ENCODE measurements at regions not wholly inside any gene's neighbourhood (a gene's known extent, or its start where the extent isn't known, plus 50 kb on each side); places are given as distances from the start of the nearest gene placed in this dataset.

- TF ChIP-seq CEBPB (IDR thresholded peaks at IDR 0.05; ENCODE audit: low read depth) (no peak), ATF3 (IDR thresholded peaks at IDR 0.05) (no peak), FOSL1 (IDR thresholded peaks at IDR 0.05; ENCODE audit: low read depth) (no peak), ZFX (IDR thresholded peaks at IDR 0.05) (no peak), EZH2phosphoT487 (IDR thresholded peaks at IDR 0.05; ENCODE audit: borderline replicate concordance) (no peak), ELF1 (IDR thresholded peaks at IDR 0.05; ENCODE audit: borderline replicate concordance, low read depth) (no peak)
Observed at GRCh38 chr4:103938488-103938887, 218.7 kb upstream of the TACR3 start (continued).

- H3K9ac ChIP-seq (ENCODE audit: low read length): no peak overlapping the region
Observed at GRCh38 chr4:103936653-103937145, 216.9 kb upstream of the TACR3 start.

More at GRCh38 chr4:103936653-103937145, 216.9 kb upstream of the TACR3 start:
- no peaks in the 10 kb centered on the region for H3K36me3 ChIP-seq (ENCODE audit: control insufficient read depth in 1 of 2, insufficient read depth in 2 of 2, low read length in 2 of 2)
- no peak for ATAC-seq
- no peak overlapping the region for H3K4me3 ChIP-seq (replicated peaks in 1 of 2; ENCODE audit: low read depth in 1 of 2, low read length in 2 of 2)
- no peaks in the 10 kb centered on the region for H3K27me3 ChIP-seq (ENCODE audit: insufficient read depth, low read length)
- intact Hi-C loops (cut with micrococcal nuclease): loop anchor here (10.0 kb wide), 2 partner anchors 832 to 1312 kb away; no protein-coding TSS in a partner anchor
- TF ChIP-seq CEBPB (IDR thresholded peaks at IDR 0.05; ENCODE audit: low read depth) (no peak), REST (IDR thresholded peaks at IDR 0.05; ENCODE audit: low read depth) (no peak), POLR2AphosphoS5 (IDR thresholded peaks at IDR 0.05; ENCODE audit: low read depth, low read length) (no peak), RAD21 (IDR thresholded peaks at IDR 0.05; ENCODE audit: low read depth) (no peak), ZFX (IDR thresholded peaks at IDR 0.05) (no peak), POLR2A (IDR thresholded peaks at IDR 0.05; ENCODE audit: borderline replicate concordance, extremely low read depth, insufficient read depth, insufficient read length) (no peak), FOSL1 (IDR thresholded peaks at IDR 0.05; ENCODE audit: low read depth) (no peak), ATF3 (IDR thresholded peaks at IDR 0.05) (no peak), CBX3 (IDR thresholded peaks at IDR 0.05; ENCODE audit: low read depth) (no peak), ZBTB33 (IDR thresholded peaks at IDR 0.05; ENCODE audit: extremely low read depth, insufficient replicate concordance, low read length) (no peak), EZH2phosphoT487 (IDR thresholded peaks at IDR 0.05; ENCODE audit: borderline replicate concordance) (no peak), SP1 (IDR thresholded peaks at IDR 0.05; ENCODE audit: low read depth) (no peak), CTCF (IDR thresholded peaks at IDR 0.05 in 2 of 3, conservative IDR thresholded peaks at IDR 0.05 in 1 of 3; ENCODE audit: borderline replicate concordance in 1 of 3, insufficient read depth in 1 of 3, low read depth in 2 of 3, low read length in 2 of 3) (no peak), ELF1 (IDR thresholded peaks at IDR 0.05; ENCODE audit: borderline replicate concordance, low read depth) (no peak)
- no peak overlapping the region for H2AFZ ChIP-seq (ENCODE audit: low read depth, low read length, poor library complexity, severe bottlenecking)
- H3K9me3 ChIP-seq (ENCODE audit: control insufficient read depth in 1 of 2, insufficient read depth in 1 of 2, low read depth in 1 of 2, low read length in 2 of 2): no peaks in the 10 kb centered on the region
- H3K9me2 ChIP-seq (ENCODE audit: insufficient read depth): no peaks in the 10 kb centered on the region
- DNase-seq (ENCODE audit: low read depth, low spot score): no peak
- BruUV-seq (replicated peaks): no TSS peak
- POLR2A ChIA-PET: no interaction called here
- no peaks in the 10 kb centered on the region for H3K4me1 ChIP-seq (ENCODE audit: control insufficient read depth in 1 of 2, insufficient read depth in 2 of 2, low read length in 2 of 2)
- H3K79me2 ChIP-seq (ENCODE audit: insufficient read depth, low read length): no peaks in the 10 kb centered on the region
- RAD21 ChIA-PET (ENCODE audit: low non-redundant PET in 1 of 2, low total read pairs in 2 of 2, uncharacterized antibody in 2 of 2, unreplicated experiment in 2 of 2): no interaction called here
- CTCF ChIA-PET: no interaction called here
- H3K4me2 ChIP-seq (ENCODE audit: low read length): no peak overlapping the region
- H3K27ac ChIP-seq (ENCODE audit: low read depth, low read length): no peak overlapping the region
- H4K20me1 ChIP-seq (ENCODE audit: insufficient read depth): no peaks in the 10 kb centered on the region
